ENCODE measurements at regions not wholly inside any gene's neighbourhood (a gene's known extent, or its start where the extent isn't known, plus 50 kb on each side); places are given as distances from the start of the nearest gene placed in this dataset.

DNA sequence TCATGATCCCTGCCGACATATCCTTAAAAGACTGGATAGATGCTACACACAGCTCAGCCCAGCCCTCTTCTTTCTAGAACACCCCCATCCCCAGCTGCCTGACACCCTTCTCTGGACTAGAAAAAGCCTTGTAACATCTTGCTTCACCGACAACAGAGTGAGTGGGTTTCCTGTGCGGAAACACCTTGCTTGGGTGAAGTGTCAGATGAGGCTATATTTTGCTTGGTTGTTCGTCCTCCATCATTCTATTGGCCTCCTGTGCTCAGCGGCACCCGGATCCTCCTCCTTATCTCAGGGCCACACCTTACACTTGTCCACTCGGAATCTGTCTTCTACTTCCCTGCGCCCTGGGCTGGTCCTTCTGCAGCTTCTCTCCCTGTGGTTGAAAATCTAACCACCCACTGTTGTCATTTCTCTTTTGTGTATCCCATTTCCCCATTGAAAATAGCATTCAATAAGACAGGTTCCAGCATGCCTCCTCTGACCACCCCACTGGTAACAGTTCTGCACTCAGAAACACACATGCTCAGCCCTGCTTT, 101.3 kb upstream of the MLN start:
- TF ChIP-seq POLR2A (IDR thresholded peaks at IDR 0.05): no peak
- TF ChIP-seq, protein P1, sequence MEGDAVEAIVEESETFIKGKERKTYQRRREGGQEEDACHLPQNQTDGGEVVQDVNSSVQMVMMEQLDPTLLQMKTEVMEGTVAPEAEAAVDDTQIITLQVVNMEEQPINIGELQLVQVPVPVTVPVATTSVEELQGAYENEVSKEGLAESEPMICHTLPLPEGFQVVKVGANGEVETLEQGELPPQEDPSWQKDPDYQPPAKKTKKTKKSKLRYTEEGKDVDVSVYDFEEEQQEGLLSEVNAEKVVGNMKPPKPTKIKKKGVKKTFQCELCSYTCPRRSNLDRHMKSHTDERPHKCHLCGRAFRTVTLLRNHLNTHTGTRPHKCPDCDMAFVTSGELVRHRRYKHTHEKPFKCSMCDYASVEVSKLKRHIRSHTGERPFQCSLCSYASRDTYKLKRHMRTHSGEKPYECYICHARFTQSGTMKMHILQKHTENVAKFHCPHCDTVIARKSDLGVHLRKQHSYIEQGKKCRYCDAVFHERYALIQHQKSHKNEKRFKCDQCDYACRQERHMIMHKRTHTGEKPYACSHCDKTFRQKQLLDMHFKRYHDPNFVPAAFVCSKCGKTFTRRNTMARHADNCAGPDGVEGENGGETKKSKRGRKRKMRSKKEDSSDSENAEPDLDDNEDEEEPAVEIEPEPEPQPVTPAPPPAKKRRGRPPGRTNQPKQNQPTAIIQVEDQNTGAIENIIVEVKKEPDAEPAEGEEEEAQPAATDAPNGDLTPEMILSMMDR (IDR thresholded peaks at IDR 0.05): no peak
